Lower leg skin (tissue), 4 donors: ENCODE measurements at regions not wholly inside any gene's neighbourhood (a gene's known extent, or its start where the extent isn't known, plus 50 kb on each side); places are given as distances from the start of the nearest gene placed in this dataset.

ENCODE experiments used
- DNase-seq, 2 donors: peaks; one replicate each; pipeline ENCODE4 v3.0.0-alpha.2; 2019; ENCODE audit warnings: low spot score in 2 of 2
- H3K4me3 ChIP-seq: fragments of 200-600 bp; sonication (generic); 2 replicates; pipeline ENCODE4 v1.5.1; 2017; ENCODE audit warnings: mild to moderate bottlenecking, low read depth; ENCODE audit not compliant: poor library complexity, severe bottlenecking
- POLR2A ChIP-seq, 2 donors: fragments of 450-650 bp; IDR thresholded peaks; one replicate each; pipeline ENCODE4 v1.6.1; 2016 to 2017; ENCODE audit warnings: antibody characterized with exemption in 2 of 2, mild to moderate bottlenecking in 1 of 2, moderate library complexity in 1 of 2
- WGBS, 2 donors: methylation state at CpG; one replicate each; pipeline ENCODE4 v1.1.5; 2018; 5-methylcytosine and 5-hydroxymethylcytosine counted together
- intact Hi-C: fragments of 100-400 bp; cut with DNase I; formaldehyde crosslinking; loops from one replicate; pipeline ENCODE4 v1.15.0; 2023; ENCODE audit warnings: low total_unique reads
- TF ChIP-seq, protein P1 (sequence below), 3 donors: fragments of 450-650 bp; IDR thresholded peaks; one replicate each; pipeline ENCODE4 v1.5.1; 2016; ENCODE audit warnings: antibody characterized with exemption in 3 of 3, mild to moderate bottlenecking in 3 of 3, moderate library complexity in 2 of 3

DNA sequence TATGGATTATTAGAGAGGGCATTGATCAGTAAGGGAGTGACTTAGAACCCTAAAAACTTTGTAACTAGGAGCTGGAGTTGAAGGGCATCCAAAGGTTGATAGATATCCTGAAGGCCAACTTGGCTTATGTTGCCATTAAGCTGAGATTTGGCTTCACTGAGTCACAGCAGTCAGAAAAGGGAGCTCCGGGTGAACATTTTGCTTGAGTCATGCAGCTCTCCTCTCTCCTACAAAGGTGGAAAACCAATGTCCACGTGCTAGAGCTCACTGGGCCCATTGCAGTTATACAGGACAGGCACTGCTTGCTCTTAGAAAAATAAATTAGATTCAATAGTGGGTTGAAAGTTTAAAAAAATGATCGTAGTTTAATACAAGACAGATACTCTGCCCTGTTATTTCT is 87.3 kb upstream of the LRIG3 start:
- DNase-seq: no peak
- intact Hi-C loops: no loop called here
- no peak overlapping the region for H3K4me3 ChIP-seq
- TF ChIP-seq POLR2A (IDR thresholded peaks at IDR 0.05): no peak
- TF ChIP-seq, protein P1, sequence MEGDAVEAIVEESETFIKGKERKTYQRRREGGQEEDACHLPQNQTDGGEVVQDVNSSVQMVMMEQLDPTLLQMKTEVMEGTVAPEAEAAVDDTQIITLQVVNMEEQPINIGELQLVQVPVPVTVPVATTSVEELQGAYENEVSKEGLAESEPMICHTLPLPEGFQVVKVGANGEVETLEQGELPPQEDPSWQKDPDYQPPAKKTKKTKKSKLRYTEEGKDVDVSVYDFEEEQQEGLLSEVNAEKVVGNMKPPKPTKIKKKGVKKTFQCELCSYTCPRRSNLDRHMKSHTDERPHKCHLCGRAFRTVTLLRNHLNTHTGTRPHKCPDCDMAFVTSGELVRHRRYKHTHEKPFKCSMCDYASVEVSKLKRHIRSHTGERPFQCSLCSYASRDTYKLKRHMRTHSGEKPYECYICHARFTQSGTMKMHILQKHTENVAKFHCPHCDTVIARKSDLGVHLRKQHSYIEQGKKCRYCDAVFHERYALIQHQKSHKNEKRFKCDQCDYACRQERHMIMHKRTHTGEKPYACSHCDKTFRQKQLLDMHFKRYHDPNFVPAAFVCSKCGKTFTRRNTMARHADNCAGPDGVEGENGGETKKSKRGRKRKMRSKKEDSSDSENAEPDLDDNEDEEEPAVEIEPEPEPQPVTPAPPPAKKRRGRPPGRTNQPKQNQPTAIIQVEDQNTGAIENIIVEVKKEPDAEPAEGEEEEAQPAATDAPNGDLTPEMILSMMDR (IDR thresholded peaks at IDR 0.05): no peak
- 62 to 67% methylated on average over 3 of the region's 3 CpGs for WGBS, 2 donors

DNA sequence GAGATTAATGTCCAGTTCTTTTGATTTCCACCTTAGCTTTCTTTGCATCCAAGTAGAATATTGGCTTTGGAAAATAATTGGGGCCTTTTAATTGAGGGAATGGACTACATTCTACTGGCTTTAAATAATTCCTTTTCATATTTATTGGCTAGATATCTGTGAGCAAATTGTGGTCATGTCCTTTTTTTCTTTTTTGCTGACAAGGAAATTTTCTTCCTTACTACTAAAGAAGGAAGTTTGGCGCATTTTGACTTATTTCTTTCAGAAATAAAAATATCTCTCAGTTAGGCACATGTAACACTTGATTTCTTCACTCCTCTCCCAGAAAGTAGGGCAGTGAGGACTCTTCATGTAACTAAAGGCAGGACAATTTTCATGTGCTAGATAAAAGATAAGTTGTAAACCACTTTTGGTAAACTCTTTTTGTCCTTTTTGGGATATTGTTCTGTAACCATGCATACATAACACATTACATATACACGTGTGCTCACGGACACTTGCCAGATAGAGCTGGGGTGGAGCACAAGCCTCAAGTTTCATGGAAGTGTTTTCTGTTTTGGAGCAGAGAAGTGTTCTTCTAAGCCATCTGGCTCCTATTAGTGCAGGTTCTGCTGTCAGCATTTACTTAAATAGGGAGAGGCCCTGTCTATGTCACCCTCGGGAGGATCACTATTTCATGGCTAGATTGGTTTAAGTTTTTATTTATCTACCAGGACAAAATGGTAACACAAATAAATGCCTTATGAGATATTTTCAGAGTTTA is 85.1 kb upstream of the LRIG3 start:
- peak in 1 of 2 donors; percentile 31 for DNase-seq
- intact Hi-C loops: no loop called here
- TF ChIP-seq POLR2A (IDR thresholded peaks at IDR 0.05): no peak
- TF ChIP-seq, protein P1 (IDR thresholded peaks at IDR 0.05): no peak
- 30 to 36% methylated on average over 4 of the region's 4 CpGs for WGBS, 2 donors
- no peak overlapping the region for H3K4me3 ChIP-seq

DNA sequence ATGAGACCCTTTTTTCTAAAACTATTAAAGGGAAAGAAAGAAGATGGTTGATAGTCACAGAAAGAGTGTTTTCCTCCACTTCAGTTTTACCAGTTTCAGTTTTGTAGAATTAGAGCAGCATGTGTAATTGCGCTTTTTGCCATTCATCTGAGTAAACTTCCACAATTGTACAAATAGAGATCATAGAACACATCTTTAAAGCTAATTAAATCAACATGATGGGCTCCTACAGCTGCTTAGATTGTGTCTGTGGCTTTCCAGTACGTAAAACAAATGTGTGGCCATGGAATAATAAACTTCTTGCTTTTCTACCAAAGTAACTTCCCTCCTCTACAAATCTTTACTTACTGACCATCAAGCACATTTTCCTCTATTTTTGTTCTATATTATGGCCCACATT is 84.2 kb upstream of the LRIG3 start:
- DNase-seq: no peak
- H3K4me3 ChIP-seq: no peak overlapping the region
- TF ChIP-seq, protein P1 (IDR thresholded peaks at IDR 0.05): no peak
- TF ChIP-seq POLR2A (IDR thresholded peaks at IDR 0.05): no peak
- intact Hi-C loops: no loop called here
- whole genome bisulfite sequencing, 2 donors: 59 to 63% methylated on average over 2 of the region's 2 CpGs

DNA sequence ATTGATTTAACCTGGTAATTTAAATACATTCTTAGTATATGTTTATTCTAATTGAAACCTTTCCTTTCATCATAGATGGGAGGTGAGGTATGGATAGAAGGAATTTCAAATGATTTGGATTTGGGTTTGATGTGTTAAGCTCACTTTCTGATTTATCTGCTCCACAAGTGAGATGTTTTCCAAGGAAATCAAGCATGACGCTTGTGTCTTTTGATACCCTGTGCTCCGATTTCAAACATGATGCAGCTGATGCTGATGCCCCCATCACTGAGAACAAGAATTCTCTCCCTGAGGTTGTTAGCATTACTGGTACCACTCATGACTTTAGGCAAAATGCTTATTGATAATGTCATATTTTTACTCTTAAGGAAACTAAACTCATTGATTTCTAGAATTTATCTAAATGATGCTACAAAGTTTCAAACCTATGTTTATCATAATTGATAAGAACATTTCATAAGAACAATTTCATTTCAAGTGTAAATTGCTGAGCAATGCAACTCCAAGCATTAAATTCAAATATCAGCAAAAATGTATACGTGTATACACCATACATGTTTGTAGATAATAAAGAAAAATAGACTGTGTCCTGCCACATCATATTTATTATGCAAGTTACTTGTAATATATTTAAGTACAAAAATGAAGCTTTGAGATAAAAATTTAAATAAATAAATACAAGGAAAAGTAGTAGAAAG is 75.5 kb upstream of the LRIG3 start:
- 96 to 97% methylated on average over 3 of the region's 3 CpGs for WGBS, 2 donors
- intact Hi-C loops: no loop called here
- TF ChIP-seq POLR2A (IDR thresholded peaks at IDR 0.05): no peak
- TF ChIP-seq, protein P1 (IDR thresholded peaks at IDR 0.05): no peak

DNA sequence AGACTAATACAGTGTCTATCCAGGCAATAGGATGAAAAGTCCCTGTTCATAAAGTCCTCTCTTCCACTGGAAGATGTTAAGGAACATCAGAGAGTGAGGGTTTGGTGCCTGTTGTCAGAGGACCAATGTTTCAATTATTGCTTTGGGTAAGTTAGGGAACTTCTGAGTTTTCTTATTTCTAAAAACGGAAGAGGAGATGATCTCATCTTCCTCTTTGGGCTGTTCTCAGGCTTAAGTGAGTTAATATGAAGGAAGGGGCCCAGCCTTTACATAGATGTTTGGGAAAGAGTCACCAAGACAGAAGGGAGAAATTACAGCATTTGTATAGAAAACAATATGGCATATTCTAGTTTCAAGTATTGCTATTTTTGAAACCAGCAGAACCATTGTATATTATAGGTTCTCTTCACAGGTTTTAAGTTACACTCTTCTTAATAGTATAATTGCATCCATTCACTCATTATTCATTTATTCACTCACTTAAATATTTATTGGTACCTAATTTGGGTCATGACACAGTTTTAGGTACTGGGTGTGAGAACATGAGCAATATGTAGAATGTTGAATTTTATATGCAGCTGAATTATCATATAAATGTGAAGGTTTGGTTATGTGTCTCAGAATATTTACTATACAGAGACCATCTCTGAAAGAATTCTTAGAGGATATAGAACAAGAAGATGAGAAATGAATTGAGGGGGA is 68.5 kb upstream of the LRIG3 start:
- no peak for DNase-seq
- 63 to 79% methylated on average over 1 of the region's 1 CpG for WGBS, 2 donors
- no peak overlapping the region for H3K4me3 ChIP-seq
- intact Hi-C loops: no loop called here
- TF ChIP-seq POLR2A (IDR thresholded peaks at IDR 0.05): no peak
- TF ChIP-seq, protein P1 (IDR thresholded peaks at IDR 0.05): no peak

More for the DNA sequence above, 75.5 kb upstream of the LRIG3 start:
- H3K4me3 ChIP-seq: no peak overlapping the region
- DNase-seq: no peak
